ENCODE measurements at regions not wholly inside any gene's neighbourhood (a gene's known extent, or its start where the extent isn't known, plus 50 kb on each side); places are given as distances from the start of the nearest gene placed in this dataset.
"Not testable (repeated sequence)": the region's sequence is repeated elsewhere in the genome, so short reads cannot be mapped to it uniquely, and the experiment has no call there.

DNA sequence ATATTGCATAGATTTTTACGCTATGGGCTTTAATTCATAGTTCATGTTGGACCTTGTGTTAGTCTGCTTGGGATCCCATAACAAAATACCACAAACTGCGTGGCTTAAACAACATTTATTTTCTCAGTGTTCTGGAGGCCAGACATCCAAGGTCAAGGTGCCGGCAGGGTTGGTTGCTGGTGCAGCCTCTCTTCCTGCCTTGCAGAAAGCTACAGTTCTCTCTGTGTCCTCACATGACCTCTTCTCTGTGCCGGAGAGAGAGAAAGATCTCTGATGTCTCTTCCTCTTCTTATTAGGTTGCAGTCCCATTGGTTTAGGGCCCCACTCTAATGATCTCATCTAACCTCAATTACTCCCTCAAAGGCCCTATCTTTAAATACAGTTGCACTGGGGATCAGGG is 170.5 kb downstream of the IPO8 start:
- no peak overlapping the region for H3K27ac ChIP-seq (ENCODE audit: poor library complexity, severe bottlenecking)
- TF ChIP-seq, protein P1, sequence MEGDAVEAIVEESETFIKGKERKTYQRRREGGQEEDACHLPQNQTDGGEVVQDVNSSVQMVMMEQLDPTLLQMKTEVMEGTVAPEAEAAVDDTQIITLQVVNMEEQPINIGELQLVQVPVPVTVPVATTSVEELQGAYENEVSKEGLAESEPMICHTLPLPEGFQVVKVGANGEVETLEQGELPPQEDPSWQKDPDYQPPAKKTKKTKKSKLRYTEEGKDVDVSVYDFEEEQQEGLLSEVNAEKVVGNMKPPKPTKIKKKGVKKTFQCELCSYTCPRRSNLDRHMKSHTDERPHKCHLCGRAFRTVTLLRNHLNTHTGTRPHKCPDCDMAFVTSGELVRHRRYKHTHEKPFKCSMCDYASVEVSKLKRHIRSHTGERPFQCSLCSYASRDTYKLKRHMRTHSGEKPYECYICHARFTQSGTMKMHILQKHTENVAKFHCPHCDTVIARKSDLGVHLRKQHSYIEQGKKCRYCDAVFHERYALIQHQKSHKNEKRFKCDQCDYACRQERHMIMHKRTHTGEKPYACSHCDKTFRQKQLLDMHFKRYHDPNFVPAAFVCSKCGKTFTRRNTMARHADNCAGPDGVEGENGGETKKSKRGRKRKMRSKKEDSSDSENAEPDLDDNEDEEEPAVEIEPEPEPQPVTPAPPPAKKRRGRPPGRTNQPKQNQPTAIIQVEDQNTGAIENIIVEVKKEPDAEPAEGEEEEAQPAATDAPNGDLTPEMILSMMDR (IDR thresholded peaks at IDR 0.05; ENCODE audit: poor library complexity, severe bottlenecking) = no peak
- no peaks in the 10 kb centered on the region for H3K27me3 ChIP-seq (ENCODE audit: insufficient read depth, poor library complexity, severe bottlenecking)
- no peaks in the 10 kb centered on the region for H3K9me3 ChIP-seq (ENCODE audit: severe bottlenecking)
- no peak for DNase-seq (ENCODE audit: low spot score)
- H3K4me1 ChIP-seq (ENCODE audit: insufficient read depth, poor library complexity, severe bottlenecking) = no peaks in the 10 kb centered on the region
- H3K36me3 ChIP-seq (ENCODE audit: low read depth) = no peaks in the 10 kb centered on the region
- no peak overlapping the region for H3K4me3 ChIP-seq (ENCODE audit: severe bottlenecking)
- no peak for ATAC-seq (ENCODE audit: low read depth)

DNA sequence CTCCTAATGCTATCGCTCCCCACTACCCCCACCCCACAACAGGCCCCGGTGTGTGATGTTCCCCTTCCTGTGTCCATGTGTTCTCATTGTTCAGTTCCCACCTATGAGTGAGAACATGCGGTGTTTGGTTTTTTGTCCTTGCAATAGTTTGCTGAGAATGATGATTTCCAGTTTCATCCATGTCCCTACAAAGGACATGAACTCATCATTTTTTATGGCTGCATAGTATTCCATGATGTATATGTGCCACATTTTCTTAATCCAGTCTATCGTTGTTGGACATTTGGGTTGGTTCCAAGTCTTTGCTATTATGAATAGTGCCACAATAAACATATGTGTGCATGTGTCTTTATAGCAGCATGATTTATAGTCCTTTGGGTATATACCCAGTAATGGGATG is 175.4 kb downstream of the IPO8 start:
- not testable (repeated sequence) for DNase-seq (ENCODE audit: low spot score); H3K36me3 ChIP-seq (ENCODE audit: low read depth); H3K27ac ChIP-seq (ENCODE audit: poor library complexity, severe bottlenecking); H3K4me1 ChIP-seq (ENCODE audit: insufficient read depth, poor library complexity, severe bottlenecking); H3K27me3 ChIP-seq (ENCODE audit: insufficient read depth, poor library complexity, severe bottlenecking); H3K4me3 ChIP-seq (ENCODE audit: severe bottlenecking); ATAC-seq (ENCODE audit: low read depth); H3K9me3 ChIP-seq (ENCODE audit: severe bottlenecking)

DNA sequence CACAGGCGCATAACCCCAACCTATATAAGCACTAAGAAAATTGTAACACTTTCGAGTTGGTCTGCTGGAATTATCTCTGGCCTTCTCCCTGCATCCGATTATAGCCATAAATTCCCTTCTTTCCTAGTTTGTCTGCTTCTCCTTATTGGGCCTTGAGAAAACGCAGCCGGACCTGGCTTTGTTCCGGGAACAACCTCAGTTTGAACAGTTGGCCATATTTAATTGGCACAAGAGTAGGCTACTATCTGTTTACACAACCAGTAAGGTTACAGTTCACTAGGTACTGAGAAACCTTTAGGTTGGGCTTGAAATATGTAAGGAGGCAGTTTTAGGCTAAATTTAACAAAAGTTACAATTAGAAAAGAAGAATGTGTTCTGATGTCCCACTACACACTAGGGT is 176.1 kb downstream of the IPO8 start:
- Histone ChIP-seq H3K4me3 (ENCODE audit: severe bottlenecking) (no peak overlapping the region), H3K36me3 (ENCODE audit: low read depth) (no peaks in the 10 kb centered on the region), H3K4me1 (ENCODE audit: insufficient read depth, poor library complexity, severe bottlenecking) (no peaks in the 10 kb centered on the region), H3K27me3 (ENCODE audit: insufficient read depth, poor library complexity, severe bottlenecking) (no peaks in the 10 kb centered on the region), H3K27ac (ENCODE audit: poor library complexity, severe bottlenecking) (no peak overlapping the region), H3K9me3 (ENCODE audit: severe bottlenecking) (no peaks in the 10 kb centered on the region)
- TF ChIP-seq, protein P1 (IDR thresholded peaks at IDR 0.05; ENCODE audit: poor library complexity, severe bottlenecking) = no peak
- no peak for ATAC-seq (ENCODE audit: low read depth)
- DNase-seq (ENCODE audit: low spot score) = no peak

DNA sequence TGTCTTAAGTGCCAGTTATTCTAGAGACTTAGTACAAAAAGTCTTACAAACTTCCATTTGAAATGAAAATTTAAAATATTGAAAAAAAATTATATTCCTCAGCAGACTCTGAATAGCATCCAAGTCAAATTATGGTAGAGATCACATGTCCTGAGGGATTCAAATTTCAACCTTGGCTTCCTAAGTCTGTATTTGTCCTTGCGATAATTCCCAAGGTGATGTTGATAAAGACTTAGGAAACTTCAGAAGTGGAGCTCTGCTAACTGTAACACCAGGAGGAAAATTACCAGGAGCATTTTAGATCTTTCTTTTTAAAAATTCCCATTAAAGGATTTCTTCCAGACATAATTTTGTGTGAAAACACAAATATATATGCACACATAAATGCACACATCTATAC is 178.3 kb downstream of the IPO8 start:
- no peak for ATAC-seq (ENCODE audit: low read depth)

DNA sequence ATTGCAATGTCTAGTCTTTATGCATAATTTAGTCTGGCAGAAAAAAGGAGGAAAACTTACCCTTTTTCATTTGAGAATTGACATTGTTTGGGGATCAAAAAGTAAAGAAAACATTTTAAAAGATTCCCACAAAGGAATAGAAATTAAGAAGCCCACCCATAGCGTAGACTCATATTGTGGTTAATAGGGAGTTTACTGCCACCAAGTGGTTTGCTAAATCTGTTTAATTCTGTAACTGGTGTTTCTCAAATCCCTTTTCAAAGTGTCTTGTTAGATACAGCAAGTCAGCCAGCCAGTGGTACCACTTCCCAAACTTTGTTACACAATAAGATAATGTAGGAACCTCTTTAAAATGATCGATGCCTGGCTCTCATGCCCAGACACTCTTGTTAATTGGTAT is 180.3 kb downstream of the IPO8 start:
- DNase-seq (ENCODE audit: low spot score) = no peak
- H3K27me3 ChIP-seq (ENCODE audit: insufficient read depth, poor library complexity, severe bottlenecking) = no peaks in the 10 kb centered on the region
- no peak overlapping the region for H3K4me3 ChIP-seq (ENCODE audit: severe bottlenecking)
- H3K9me3 ChIP-seq (ENCODE audit: severe bottlenecking) = no peaks in the 10 kb centered on the region
- no peaks in the 10 kb centered on the region for H3K36me3 ChIP-seq (ENCODE audit: low read depth)
- H3K27ac ChIP-seq (ENCODE audit: poor library complexity, severe bottlenecking) = no peak overlapping the region
- TF ChIP-seq, protein P1 (IDR thresholded peaks at IDR 0.05; ENCODE audit: poor library complexity, severe bottlenecking) = peak; percentile 21
- H3K4me1 ChIP-seq (ENCODE audit: insufficient read depth, poor library complexity, severe bottlenecking) = no peaks in the 10 kb centered on the region
- ATAC-seq (ENCODE audit: low read depth) = no peak

More for the DNA sequence above, 178.3 kb downstream of the IPO8 start:
- DNase-seq (ENCODE audit: low spot score) = no peak
- Histone ChIP-seq H3K36me3 (ENCODE audit: low read depth) (no peaks in the 10 kb centered on the region), H3K4me1 (ENCODE audit: insufficient read depth, poor library complexity, severe bottlenecking) (no peaks in the 10 kb centered on the region), H3K27me3 (ENCODE audit: insufficient read depth, poor library complexity, severe bottlenecking) (no peaks in the 10 kb centered on the region), H3K9me3 (ENCODE audit: severe bottlenecking) (no peaks in the 10 kb centered on the region), H3K4me3 (ENCODE audit: severe bottlenecking) (no peak overlapping the region), H3K27ac (ENCODE audit: poor library complexity, severe bottlenecking) (no peak overlapping the region)
- TF ChIP-seq, protein P1 (IDR thresholded peaks at IDR 0.05; ENCODE audit: poor library complexity, severe bottlenecking) = no peak

Measured in RWPE2 (cell line).